SJSA1 (cell line): ENCODE measurements at regions not wholly inside any gene's neighbourhood (a gene's known extent, or its start where the extent isn't known, plus 50 kb on each side); places are given as distances from the start of the nearest gene placed in this dataset.

Experiments used
- DNase-seq, 2 experiments: peaks; one replicate each; pipeline ENCODE4 v3.0.0-alpha.2; 2015 to 2020; ENCODE audit warnings: low spot score in 2 of 2, low read depth in 1 of 2
- H3K27ac ChIP-seq: fragments of 250-450 bp; sonication (Bioruptor Pico); 2 replicates; pipeline ENCODE4 v1.5.1; 2020; ENCODE audit warnings: mild to moderate bottlenecking, moderate library complexity
- H3K27me3 ChIP-seq: fragments of 250-450 bp; sonication (Bioruptor Pico); replicated peaks from 2 replicates; pipeline ENCODE4 v1.5.1; 2020; ENCODE audit warnings: mild to moderate bottlenecking, moderate library complexity
- H3K36me3 ChIP-seq: fragments of 250-450 bp; sonication (Bioruptor Pico); 2 replicates; pipeline ENCODE4 v1.5.1; 2020; ENCODE audit warnings: mild to moderate bottlenecking
- H3K4me1 ChIP-seq: fragments of 250-450 bp; sonication (Bioruptor Pico); replicated peaks from 2 replicates; pipeline ENCODE4 v1.6.1; 2021; ENCODE audit warnings: mild to moderate bottlenecking
- H3K4me3 ChIP-seq: fragments of 250-450 bp; sonication (Bioruptor Pico); 2 replicates; pipeline ENCODE4 v1.5.1; 2020; ENCODE audit warnings: mild to moderate bottlenecking
- H3K9me3 ChIP-seq: fragments of 250-450 bp; sonication (Bioruptor Pico); replicated peaks from 2 replicates; pipeline ENCODE4 v1.5.1; 2020; ENCODE audit warnings: mild to moderate bottlenecking

DNA sequence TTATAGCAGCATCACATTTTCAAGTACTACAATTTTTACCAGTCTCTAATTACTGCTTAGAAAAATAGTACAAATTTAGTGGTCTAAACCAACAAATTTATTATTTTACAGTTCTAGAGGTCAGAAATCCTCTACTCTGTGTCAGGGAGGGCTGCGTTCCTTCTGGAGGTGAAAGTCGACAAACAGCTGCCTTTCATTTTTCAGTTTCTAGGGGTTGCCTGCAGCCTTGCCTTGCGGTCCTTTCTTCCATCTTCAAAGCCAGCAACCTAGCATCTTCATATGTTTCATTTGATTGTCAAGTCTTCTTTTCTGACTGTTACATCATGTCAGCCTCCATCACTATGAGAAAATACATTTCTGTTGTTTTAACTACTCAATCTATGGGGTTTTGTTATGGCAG, 1022.1 kb downstream of the CDH18 start:
- H3K27ac ChIP-seq, result no peak overlapping the region
- no peaks in the 10 kb centered on the region for H3K9me3 ChIP-seq
- no peak for DNase-seq
- H3K36me3 ChIP-seq, result no peaks in the 10 kb centered on the region
- no peak overlapping the region for H3K4me3 ChIP-seq
- H3K4me1 ChIP-seq, result no peaks in the 10 kb centered on the region
- H3K27me3 ChIP-seq, result no peaks in the 10 kb centered on the region

- Histone ChIP-seq H3K36me3 (no peaks in the 10 kb centered on the region), H3K9me3 (no peaks in the 10 kb centered on the region), H3K27ac (no peak overlapping the region), H3K27me3 (no peaks in the 10 kb centered on the region), H3K4me3 (no peak overlapping the region), H3K4me1 (no peaks in the 10 kb centered on the region)
- no peak for DNase-seq
Observed at GRCh38 chr5:18967637-18968036, 1020.4 kb downstream of the CDH18 start.

- no peaks in the 10 kb centered on the region for H3K36me3 ChIP-seq
- H3K27ac ChIP-seq, result no peak overlapping the region
- H3K4me1 ChIP-seq, result no peaks in the 10 kb centered on the region
- no peaks in the 10 kb centered on the region for H3K27me3 ChIP-seq
- H3K4me3 ChIP-seq, result no peak overlapping the region
- H3K9me3 ChIP-seq, result no peaks in the 10 kb centered on the region
- DNase-seq, result no peak
Observed at GRCh38 chr5:18968966-18969365, 1019.0 kb downstream of the CDH18 start.

GRCh38 chr5:18970000-18970399, 1018.0 kb downstream of the CDH18 start:
- no peak for DNase-seq
- H3K27ac ChIP-seq, result no peak overlapping the region
- no peak overlapping the region for H3K4me3 ChIP-seq
- no peaks in the 10 kb centered on the region for H3K36me3 ChIP-seq
- no peaks in the 10 kb centered on the region for H3K27me3 ChIP-seq
- H3K9me3 ChIP-seq, result no peaks in the 10 kb centered on the region
- no peaks in the 10 kb centered on the region for H3K4me1 ChIP-seq

DNA sequence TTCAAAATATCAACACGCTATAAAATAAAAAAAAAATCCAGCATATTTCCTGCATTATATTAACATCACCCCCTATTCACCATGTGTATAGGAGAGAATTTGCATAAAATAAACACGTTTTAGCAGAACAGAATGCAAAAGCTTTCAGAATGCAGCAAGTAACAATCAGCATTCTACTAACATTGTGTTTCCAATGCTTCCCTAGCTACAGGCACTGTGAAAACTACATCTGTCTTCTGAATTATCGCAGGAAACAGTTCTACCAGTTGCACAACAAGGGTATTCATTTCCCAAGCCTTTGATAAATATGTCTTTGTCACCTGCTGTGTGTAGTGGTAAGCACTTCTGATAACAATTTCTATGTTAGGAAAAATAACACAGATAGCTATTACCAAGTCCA, 1015.8 kb downstream of the CDH18 start:
- Histone ChIP-seq H3K27ac (no peak overlapping the region), H3K4me3 (no peak overlapping the region), H3K4me1 (no peaks in the 10 kb centered on the region), H3K27me3 (no peaks in the 10 kb centered on the region), H3K9me3 (no peaks in the 10 kb centered on the region), H3K36me3 (no peaks in the 10 kb centered on the region)
- no peak for DNase-seq

DNA sequence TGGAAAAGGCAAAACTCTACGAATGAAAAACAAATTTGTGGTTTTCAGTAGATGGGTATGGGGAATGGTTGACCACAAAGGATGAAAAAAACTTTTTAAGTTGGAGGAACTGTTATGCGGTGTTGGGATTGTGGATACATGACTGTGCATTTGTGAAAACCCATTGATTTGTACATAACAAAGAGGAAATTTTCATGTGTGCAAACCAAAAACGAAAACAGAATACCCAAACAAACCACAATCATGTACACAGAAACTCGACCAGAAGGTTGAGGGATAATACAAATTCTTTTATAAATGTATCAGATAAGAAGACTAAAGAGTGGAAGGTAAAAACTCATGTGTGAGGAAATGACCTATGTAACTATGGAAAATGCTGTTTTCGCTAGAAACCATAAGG, 1012.4 kb downstream of the CDH18 start:
- no peaks in the 10 kb centered on the region for H3K4me1 ChIP-seq
- no peaks in the 10 kb centered on the region for H3K27me3 ChIP-seq
- H3K27ac ChIP-seq, result no peak overlapping the region
- no peaks in the 10 kb centered on the region for H3K9me3 ChIP-seq
- no peak for DNase-seq
- H3K4me3 ChIP-seq, result no peak overlapping the region
- no peaks in the 10 kb centered on the region for H3K36me3 ChIP-seq

- no peak overlapping the region for H3K27ac ChIP-seq
- H3K36me3 ChIP-seq, result no peaks in the 10 kb centered on the region
- H3K4me1 ChIP-seq, result no peaks in the 10 kb centered on the region
- H3K27me3 ChIP-seq, result no peaks in the 10 kb centered on the region
- H3K9me3 ChIP-seq, result no peaks in the 10 kb centered on the region
- DNase-seq, result no peak
- no peak overlapping the region for H3K4me3 ChIP-seq
Observed at GRCh38 chr5:18977880-18978279, 1010.1 kb downstream of the CDH18 start.

- no peaks in the 10 kb centered on the region for H3K4me1 ChIP-seq
- H3K27ac ChIP-seq, result no peak overlapping the region
- no peak overlapping the region for H3K4me3 ChIP-seq
- no peaks in the 10 kb centered on the region for H3K27me3 ChIP-seq
- no peaks in the 10 kb centered on the region for H3K9me3 ChIP-seq
- no peaks in the 10 kb centered on the region for H3K36me3 ChIP-seq
- DNase-seq, result no peak
Observed at GRCh38 chr5:18984559-18985080, 1003.4 kb downstream of the CDH18 start.

GRCh38 chr5:18985171-18985758, 1002.7 kb downstream of the CDH18 start:
- H3K36me3 ChIP-seq, result no peaks in the 10 kb centered on the region
- no peaks in the 10 kb centered on the region for H3K9me3 ChIP-seq
- no peak overlapping the region for H3K4me3 ChIP-seq
- no peaks in the 10 kb centered on the region for H3K27me3 ChIP-seq
- no peaks in the 10 kb centered on the region for H3K4me1 ChIP-seq
- no peak for DNase-seq
- no peak overlapping the region for H3K27ac ChIP-seq

- no peak overlapping the region for H3K27ac ChIP-seq
- H3K4me1 ChIP-seq, result no peaks in the 10 kb centered on the region
- H3K27me3 ChIP-seq, result no peaks in the 10 kb centered on the region
- no peak overlapping the region for H3K4me3 ChIP-seq
- H3K36me3 ChIP-seq, result no peaks in the 10 kb centered on the region
- no peak for DNase-seq
- H3K9me3 ChIP-seq, result no peaks in the 10 kb centered on the region
Observed at GRCh38 chr5:18987101-18987500, 1000.9 kb downstream of the CDH18 start.

- DNase-seq, result no peak
- no peaks in the 10 kb centered on the region for H3K27me3 ChIP-seq
- no peaks in the 10 kb centered on the region for H3K4me1 ChIP-seq
- H3K27ac ChIP-seq, result no peak overlapping the region
- no peaks in the 10 kb centered on the region for H3K36me3 ChIP-seq
- H3K4me3 ChIP-seq, result no peak overlapping the region
- no peaks in the 10 kb centered on the region for H3K9me3 ChIP-seq
Observed at GRCh38 chr5:18990852-18991251, 997.1 kb downstream of the CDH18 start.

DNA sequence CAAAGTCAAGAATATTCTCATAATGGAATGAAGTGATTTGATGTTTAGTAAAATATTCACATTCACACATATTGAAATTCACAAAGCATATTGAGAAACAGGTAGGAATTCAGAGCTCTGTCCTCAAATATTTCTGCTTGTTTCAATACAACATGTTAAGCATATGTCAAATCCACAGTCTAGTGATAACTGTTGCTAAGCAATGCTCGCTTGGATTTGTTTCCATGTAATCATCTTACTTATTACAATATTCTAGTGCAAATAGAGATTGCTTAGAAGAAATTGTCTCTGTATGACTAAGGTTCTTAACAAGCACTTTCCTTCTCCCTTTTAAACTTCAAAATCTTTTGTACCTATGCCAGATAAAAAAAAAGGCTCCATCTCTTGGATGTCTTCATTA, 995.7 kb downstream of the CDH18 start:
- Histone ChIP-seq H3K27me3 (no peaks in the 10 kb centered on the region), H3K9me3 (no peaks in the 10 kb centered on the region; the same call in 1 of the 2 replicates), H3K36me3 (no peaks in the 10 kb centered on the region), H3K4me3 (no peak overlapping the region), H3K27ac (no peak overlapping the region), H3K4me1 (no peaks in the 10 kb centered on the region)
- no peak for DNase-seq

DNA sequence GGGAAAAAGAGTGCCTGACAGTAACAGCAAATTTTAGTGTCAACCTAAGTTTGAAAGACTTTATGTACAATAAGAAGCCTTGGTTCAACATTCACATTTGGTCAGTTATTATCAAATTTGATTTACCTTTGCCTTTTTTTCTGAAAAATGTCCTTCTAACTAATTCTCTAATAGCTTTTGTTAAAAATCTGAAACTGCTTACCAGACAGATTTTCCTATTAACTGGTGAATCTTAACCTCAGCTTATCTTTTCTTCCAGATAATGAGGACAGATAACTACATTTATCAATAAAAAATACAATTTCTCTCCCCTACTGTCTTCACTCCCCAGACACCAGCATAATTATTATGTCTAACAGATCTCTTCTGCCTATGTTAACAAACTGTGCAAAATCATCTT, 988.5 kb downstream of the CDH18 start:
- H3K36me3 ChIP-seq, result no peaks in the 10 kb centered on the region
- no peak for DNase-seq
- H3K9me3 ChIP-seq, result no peaks in the 10 kb centered on the region; the same call in 1 of the 2 replicates
- no peak overlapping the region for H3K4me3 ChIP-seq
- no peaks in the 10 kb centered on the region for H3K27me3 ChIP-seq
- H3K4me1 ChIP-seq, result no peaks in the 10 kb centered on the region
- no peak overlapping the region for H3K27ac ChIP-seq

DNA sequence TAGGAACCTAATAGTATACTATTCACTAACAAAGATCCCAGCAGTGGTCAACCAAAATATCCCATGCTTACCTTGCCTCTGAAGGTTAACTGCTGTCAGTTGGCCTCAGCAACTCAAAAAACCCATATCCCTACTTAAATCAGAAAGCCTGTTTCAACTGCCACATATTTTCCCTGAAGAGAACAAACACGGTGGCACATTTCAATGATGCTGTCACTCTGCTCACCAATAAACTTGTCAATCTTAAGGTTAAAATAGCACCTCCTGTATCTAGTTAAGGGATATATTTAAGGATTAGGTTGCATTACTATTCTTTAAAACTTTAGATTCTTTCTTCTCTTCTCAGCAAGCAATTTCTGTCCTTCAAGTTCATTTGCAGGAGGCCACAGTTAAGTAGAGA, 986.9 kb downstream of the CDH18 start:
- H3K9me3 ChIP-seq, result no peaks in the 10 kb centered on the region; the same call in 1 of the 2 replicates
- H3K27ac ChIP-seq, result no peak overlapping the region
- H3K36me3 ChIP-seq, result no peaks in the 10 kb centered on the region

GRCh38 chr5:19001539-19001938, 986.5 kb downstream of the CDH18 start:
- Histone ChIP-seq H3K9me3 (no peaks in the 10 kb centered on the region), H3K36me3 (no peaks in the 10 kb centered on the region), H3K4me3 (no peak overlapping the region), H3K27me3 (no peaks in the 10 kb centered on the region), H3K4me1 (no peaks in the 10 kb centered on the region), H3K27ac (no peak overlapping the region)
- DNase-seq, result no peak

More for the DNA sequence above, 986.9 kb downstream of the CDH18 start:
- Histone ChIP-seq H3K4me1 (no peaks in the 10 kb centered on the region), H3K27me3 (no peaks in the 10 kb centered on the region), H3K4me3 (no peak overlapping the region)
- no peak for DNase-seq
